GM12874 (cell line): ENCODE measurements at regions not wholly inside any gene's neighbourhood (a gene's known extent, or its start where the extent isn't known, plus 50 kb on each side); places are given as distances from the start of the nearest gene placed in this dataset.

Experiments
- TF ChIP-seq, protein P1 (sequence below): IDR thresholded peaks from 2 replicates; pipeline ENCODE4 v1.5.1; 2011; ENCODE audit warnings: low read depth, mild to moderate bottlenecking, control low read depth, low read length, moderate library complexity; ENCODE audit not compliant: insufficient read depth

DNA sequence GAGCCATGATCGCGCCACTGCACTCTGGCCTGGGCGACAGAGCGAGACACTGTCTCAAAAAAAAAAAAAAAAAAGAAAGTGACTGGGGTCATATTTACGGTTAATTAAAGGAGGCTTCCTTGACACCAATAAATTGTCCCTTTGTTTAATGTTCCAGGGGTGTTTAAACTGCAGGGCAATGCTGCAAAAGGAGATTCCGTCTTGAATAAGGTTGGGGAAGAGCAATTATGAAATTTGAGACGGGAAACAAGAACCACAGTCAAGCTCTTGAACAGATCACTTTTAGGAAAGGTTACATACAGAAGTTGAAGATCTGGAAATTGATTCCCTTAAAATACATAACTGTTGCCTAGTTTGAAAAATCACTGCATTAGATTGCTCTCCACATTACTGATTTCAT lies 292.9 kb downstream of the DAD1 start:
- TF ChIP-seq, protein P1, sequence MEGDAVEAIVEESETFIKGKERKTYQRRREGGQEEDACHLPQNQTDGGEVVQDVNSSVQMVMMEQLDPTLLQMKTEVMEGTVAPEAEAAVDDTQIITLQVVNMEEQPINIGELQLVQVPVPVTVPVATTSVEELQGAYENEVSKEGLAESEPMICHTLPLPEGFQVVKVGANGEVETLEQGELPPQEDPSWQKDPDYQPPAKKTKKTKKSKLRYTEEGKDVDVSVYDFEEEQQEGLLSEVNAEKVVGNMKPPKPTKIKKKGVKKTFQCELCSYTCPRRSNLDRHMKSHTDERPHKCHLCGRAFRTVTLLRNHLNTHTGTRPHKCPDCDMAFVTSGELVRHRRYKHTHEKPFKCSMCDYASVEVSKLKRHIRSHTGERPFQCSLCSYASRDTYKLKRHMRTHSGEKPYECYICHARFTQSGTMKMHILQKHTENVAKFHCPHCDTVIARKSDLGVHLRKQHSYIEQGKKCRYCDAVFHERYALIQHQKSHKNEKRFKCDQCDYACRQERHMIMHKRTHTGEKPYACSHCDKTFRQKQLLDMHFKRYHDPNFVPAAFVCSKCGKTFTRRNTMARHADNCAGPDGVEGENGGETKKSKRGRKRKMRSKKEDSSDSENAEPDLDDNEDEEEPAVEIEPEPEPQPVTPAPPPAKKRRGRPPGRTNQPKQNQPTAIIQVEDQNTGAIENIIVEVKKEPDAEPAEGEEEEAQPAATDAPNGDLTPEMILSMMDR: no peak

DNA sequence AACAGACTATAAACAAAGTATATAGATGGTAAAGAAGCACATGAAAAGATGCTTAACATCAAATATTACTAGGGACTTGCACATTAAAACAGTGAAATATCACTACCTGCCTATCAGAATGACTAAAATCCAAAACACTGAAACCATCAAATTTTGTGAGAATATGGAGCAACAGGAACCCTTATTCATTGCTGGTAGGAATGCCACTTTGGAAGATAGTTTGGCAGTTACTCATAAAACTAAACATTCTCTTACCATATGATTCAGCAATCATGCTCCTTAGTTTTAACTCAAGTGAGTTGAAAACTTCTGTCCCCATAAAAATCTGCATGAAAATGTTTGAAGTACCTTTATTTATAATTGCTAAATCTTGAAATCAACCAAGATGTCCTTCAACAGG lies 297.6 kb downstream of the DAD1 start:
- TF ChIP-seq, protein P1: no peak

DNA sequence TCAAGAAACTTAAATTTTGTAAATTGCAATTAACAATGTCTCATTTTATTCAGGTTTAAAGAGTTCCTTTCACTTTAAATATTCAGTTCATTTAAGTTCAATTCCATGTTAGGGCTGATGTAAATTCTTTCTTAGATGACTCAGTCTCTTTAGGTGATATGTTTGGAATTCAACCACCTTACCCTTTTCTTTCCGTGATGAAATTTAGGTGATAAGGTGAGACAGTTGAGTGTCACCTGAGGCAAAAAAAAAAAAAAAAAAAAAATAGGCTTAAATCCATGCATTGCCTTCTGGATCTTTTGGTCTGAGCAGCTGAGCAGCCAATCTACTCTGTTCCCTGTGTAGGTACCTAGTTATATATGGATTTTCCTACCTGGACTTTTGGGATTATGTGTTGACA lies 299.5 kb downstream of the DAD1 start:
- TF ChIP-seq, protein P1: no peak

DNA sequence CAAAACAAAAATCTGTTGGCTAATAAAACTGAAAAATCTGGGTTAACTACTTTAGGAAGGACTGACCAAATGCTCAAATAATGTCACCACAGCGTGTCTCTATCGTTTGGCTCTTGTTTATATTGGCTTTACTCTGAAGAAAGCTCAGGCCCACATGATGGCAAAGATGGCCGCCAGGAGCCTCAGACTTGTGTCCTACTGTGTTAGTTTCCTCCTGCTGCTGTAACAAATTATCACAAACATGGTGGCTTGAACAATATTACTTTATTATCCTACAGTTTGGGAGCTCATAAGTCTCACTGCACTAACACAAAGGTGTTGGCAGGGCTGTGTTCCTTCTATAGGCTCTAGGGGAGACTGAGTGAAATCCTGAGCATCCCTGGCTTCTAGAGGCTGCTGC lies 303.0 kb downstream of the DAD1 start:
- TF ChIP-seq, protein P1: no peak

DNA sequence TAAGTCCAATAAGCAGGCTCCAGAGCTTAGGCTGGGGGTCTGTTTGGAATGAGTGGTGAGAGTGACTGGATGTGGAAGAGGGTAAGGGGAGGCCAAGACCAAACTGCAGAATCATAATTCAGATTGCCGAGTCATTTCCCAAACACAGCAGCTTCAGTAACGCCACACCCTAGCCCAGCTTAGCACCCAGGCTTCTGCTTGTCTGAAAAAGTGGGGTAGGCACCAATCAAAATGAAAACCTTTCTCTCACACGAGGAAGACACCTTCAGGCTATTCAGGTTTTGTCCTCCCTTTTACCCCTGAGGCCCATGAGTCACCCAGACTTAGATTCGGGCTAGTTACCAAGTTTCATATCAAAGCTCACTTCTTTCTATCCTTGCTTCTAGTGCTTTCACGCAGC lies 306.1 kb downstream of the DAD1 start:
- TF ChIP-seq, protein P1: no peak

DNA sequence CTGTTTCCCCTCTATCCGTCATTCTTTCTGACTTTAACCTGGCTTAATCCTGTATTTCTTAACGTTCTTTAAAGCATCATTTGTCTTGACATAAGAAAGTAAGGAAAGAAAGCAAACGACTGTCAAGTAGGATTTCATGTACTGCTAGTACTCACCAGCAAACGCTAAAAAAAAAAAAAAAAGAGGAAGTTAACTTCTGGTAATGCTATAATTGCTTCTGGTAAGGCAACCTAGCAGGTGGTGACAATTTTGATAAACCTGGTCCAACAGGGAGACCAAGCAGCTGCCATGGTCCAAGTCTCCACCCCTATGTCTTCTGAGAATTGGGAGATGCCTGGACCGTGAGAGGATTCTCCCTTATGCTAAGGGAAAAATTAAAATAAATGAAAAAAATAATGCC lies 306.6 kb downstream of the DAD1 start:
- TF ChIP-seq, protein P1: no peak

DNA sequence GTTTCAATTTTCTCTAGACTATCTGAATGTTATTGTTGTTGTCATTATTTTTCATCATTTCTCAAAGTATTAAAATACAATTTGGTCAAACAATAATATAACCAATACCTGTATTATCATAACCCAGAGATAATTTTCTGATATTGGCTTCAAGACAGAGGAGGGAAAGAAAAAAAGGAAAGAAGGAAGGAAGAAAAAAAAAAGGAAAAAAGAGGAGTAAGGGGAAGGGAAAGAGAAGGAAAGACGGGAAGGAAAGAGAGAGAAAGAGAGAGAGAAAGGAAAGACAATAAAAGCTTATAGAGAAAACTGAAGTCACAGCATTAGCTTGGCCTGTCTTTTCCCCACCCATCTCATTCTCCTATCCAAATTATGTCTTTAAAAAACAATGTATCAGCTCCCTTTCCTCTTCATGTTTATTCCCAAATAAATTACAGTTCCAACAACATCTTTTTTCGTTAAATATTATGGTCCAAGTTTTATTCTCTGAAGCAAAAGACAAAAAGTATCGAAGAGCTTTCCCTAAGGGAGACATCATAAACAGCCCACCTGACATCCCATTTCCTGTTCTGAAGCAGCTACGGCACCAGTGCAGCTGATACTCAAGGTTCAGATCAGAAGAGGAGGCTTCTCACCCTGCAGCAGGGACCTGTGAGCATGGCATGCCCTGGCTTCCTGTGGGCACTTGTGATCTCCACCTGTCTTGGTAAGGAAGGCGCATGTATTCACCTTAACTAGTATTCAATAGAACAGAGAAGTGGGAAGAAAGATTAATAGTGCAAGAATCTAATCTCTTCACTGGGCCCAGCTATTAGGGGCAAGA lies 308.3 kb downstream of the DAD1 start:
- TF ChIP-seq, protein P1: no peak
